Uterus (tissue), 3 donors: ENCODE measurements at regions not wholly inside any gene's neighbourhood (a gene's known extent, or its start where the extent isn't known, plus 50 kb on each side); places are given as distances from the start of the nearest gene placed in this dataset.

Experiments used
- DNase-seq, 2 donors: peaks; one replicate each; pipeline ENCODE4 v3.0.0-alpha.2; 2019 to 2020
- H3K27ac ChIP-seq, 2 donors: fragments of 200-600 bp; sonication (generic); 1 replicate in 1 of 2; 2 replicates in 1 of 2; pipeline ENCODE4 v1.5.1; 2016 to 2018
- H3K27me3 ChIP-seq, 2 donors: fragments of 200-600 bp; sonication (generic); one replicate each; pipeline ENCODE4 v1.5.1; 2018 to 2019; ENCODE audit warnings: control low read depth in 1 of 2
- H3K36me3 ChIP-seq, 2 donors: fragments of 200-600 bp; sonication (generic); one replicate each; pipeline ENCODE4 v1.5.1; 2019; ENCODE audit warnings: control low read depth in 1 of 2
- H3K4me1 ChIP-seq, 2 donors: fragments of 200-600 bp; sonication (generic); one replicate each; pipeline ENCODE4 v1.5.1; 2018 to 2019; ENCODE audit warnings: control low read depth in 1 of 2
- H3K4me3 ChIP-seq, 2 donors: fragments of 200-600 bp; sonication (generic); 1 replicate in 1 of 2; 2 replicates in 1 of 2; pipeline ENCODE4 v1.5.1; 2018 to 2019; ENCODE audit warnings: mild to moderate bottlenecking in 1 of 2
- H3K9me3 ChIP-seq, 2 donors: fragments of 200-600 bp; sonication (generic); one replicate each; pipeline ENCODE4 v1.5.1; 2019; ENCODE audit warnings: control low read depth in 1 of 2
- CTCF ChIP-seq, 4 experiments: fragments of 200-600 bp in 2 of 4; fragments of 450-650 bp in 2 of 4; sonication (generic) in 2 of 4; IDR thresholded peaks; one replicate each; pipeline ENCODE4 v1.5.1; 2016 to 2019; ENCODE audit warnings: antibody characterized with exemption in 4 of 4, mild to moderate bottlenecking in 2 of 4, moderate library complexity in 1 of 4
- POLR2A ChIP-seq, 2 donors: fragments of 450-650 bp; IDR thresholded peaks; one replicate each; pipeline ENCODE4 v1.6.1; 2016; ENCODE audit warnings: antibody characterized with exemption in 2 of 2, mild to moderate bottlenecking in 1 of 2, moderate library complexity in 1 of 2
- intact Hi-C: fragments of 100-400 bp; cut with DNase I; formaldehyde crosslinking; loops from one replicate; pipeline ENCODE4 v1.15.1; 2023; ENCODE audit warnings: low total_unique reads
- donor health status: DM: yes; HTN: yes; CAD: no.

- intact Hi-C loops, result no loop called here
- Histone ChIP-seq H3K9me3 (no peaks in the 10 kb centered on the region), H3K4me3 (no peak overlapping the region), H3K4me1 (no peaks in the 10 kb centered on the region), H3K27me3 (no peaks in the 10 kb centered on the region), H3K36me3 (no peaks in the 10 kb centered on the region), H3K27ac (no peak overlapping the region)
- DNase-seq, result no peak
- no peak for TF ChIP-seq CTCF (IDR thresholded peaks at IDR 0.05)
- TF ChIP-seq POLR2A (IDR thresholded peaks at IDR 0.05), result no peak
Measured at GRCh38 chrX:36721990-36722389, 286.2 kb upstream of the FAM47C start.

GRCh38 chrX:36753602-36754001 lies 254.6 kb upstream of the FAM47C start:
- TF ChIP-seq POLR2A (IDR thresholded peaks at IDR 0.05) (no peak), CTCF (IDR thresholded peaks at IDR 0.05) (no peak)
- H3K4me3 ChIP-seq, result no peak overlapping the region
- H3K27me3 ChIP-seq, result no peaks in the 10 kb centered on the region
- H3K4me1 ChIP-seq, result no peaks in the 10 kb centered on the region
- H3K9me3 ChIP-seq, result no peaks in the 10 kb centered on the region
- H3K36me3 ChIP-seq, result no peaks in the 10 kb centered on the region
- intact Hi-C loops, result no loop called here
- DNase-seq, result no peak
- no peak overlapping the region for H3K27ac ChIP-seq

GRCh38 chrX:36787752-36788151 lies 220.4 kb upstream of the FAM47C start:
- intact Hi-C loops, result no loop called here
- no peak for DNase-seq
- TF ChIP-seq POLR2A (IDR thresholded peaks at IDR 0.05), result no peak
- no peak for TF ChIP-seq CTCF (IDR thresholded peaks at IDR 0.05)
- no peaks in the 10 kb centered on the region for H3K4me1 ChIP-seq
- H3K27me3 ChIP-seq, result no peaks in the 10 kb centered on the region
- no peaks in the 10 kb centered on the region for H3K36me3 ChIP-seq
- no peaks in the 10 kb centered on the region for H3K9me3 ChIP-seq
- H3K4me3 ChIP-seq, result no peak overlapping the region
- no peak overlapping the region for H3K27ac ChIP-seq

- Histone ChIP-seq H3K9me3 (no peaks in the 10 kb centered on the region), H3K27me3 (no peaks in the 10 kb centered on the region), H3K36me3 (no peaks in the 10 kb centered on the region), H3K4me1 (no peaks in the 10 kb centered on the region), H3K4me3 (no peak overlapping the region), H3K27ac (no peak overlapping the region)
- no peak for TF ChIP-seq CTCF (IDR thresholded peaks at IDR 0.05)
- TF ChIP-seq POLR2A (IDR thresholded peaks at IDR 0.05), result no peak
- no peak for DNase-seq
- intact Hi-C loops, result no loop called here
Measured at GRCh38 chrX:36803151-36803550, 205.0 kb upstream of the FAM47C start.

- Histone ChIP-seq H3K27me3 (no peaks in the 10 kb centered on the region), H3K36me3 (no peaks in the 10 kb centered on the region), H3K27ac (no peak overlapping the region), H3K4me3 (no peak overlapping the region), H3K9me3 (no peaks in the 10 kb centered on the region), H3K4me1 (no peaks in the 10 kb centered on the region)
- intact Hi-C loops, result no loop called here
- TF ChIP-seq POLR2A (IDR thresholded peaks at IDR 0.05), result no peak
- no peak for TF ChIP-seq CTCF (IDR thresholded peaks at IDR 0.05)
- no peak for DNase-seq
Measured at GRCh38 chrX:36804066-36804465, 204.1 kb upstream of the FAM47C start.
